ENCODE measurements at regions not wholly inside any gene's neighbourhood (a gene's known extent, or its start where the extent isn't known, plus 50 kb on each side); places are given as distances from the start of the nearest gene placed in this dataset.

- no peaks in the 10 kb centered on the region for H3K4me1 ChIP-seq
- no peak for DNase-seq
These were observed 123.1 kb upstream of the VRK1 start for GRCh38 chr14:96674121-96674520.

GRCh38 chr14:96676166-96676565 lies 121.0 kb upstream of the VRK1 start:
- intact Hi-C loops (cut with DNase I): no loop called here
- DNase-seq (no peak), ATAC-seq (no peak)
- Histone ChIP-seq H3K36me3 (no peaks in the 10 kb centered on the region), H3K4me1 (no peaks in the 10 kb centered on the region), H3K27me3 (peaks cover 0 to 5% (median 0%) of the 10 kb centered on the region in 9 donors), H3K4me3 (no peak overlapping the region), H3K27ac (no peak overlapping the region), H3K9me3 (no peaks in the 10 kb centered on the region)
- TF ChIP-seq CTCF (IDR thresholded peaks at IDR 0.05): no peak
- no peak for TF ChIP-seq POLR2A (IDR thresholded peaks at IDR 0.05)

More at GRCh38 chr14:96674121-96674520, 123.1 kb upstream of the VRK1 start:
- WGBS, 4 donors: 60 to 85% (median 79%) methylated on average over 3 of the region's 3 CpGs
- Histone ChIP-seq H3K36me3 (no peaks in the 10 kb centered on the region), H3K4me3 (no peak overlapping the region), H3K27ac (no peak overlapping the region), H3K9me3 (no peaks in the 10 kb centered on the region), H3K27me3 (peaks cover 0 to 11% (median 0%) of the 10 kb centered on the region in 9 donors)
- ATAC-seq: no peak
- no peak for TF ChIP-seq POLR2A (IDR thresholded peaks at IDR 0.05)
- no peak for TF ChIP-seq CTCF (IDR thresholded peaks at IDR 0.05)
- intact Hi-C loops (cut with DNase I): no loop called here

GRCh38 chr14:96681829-96682228 lies 115.4 kb upstream of the VRK1 start:
- 77 to 82% (median 78%) methylated on average over 7 of the region's 7 CpGs for WGBS, 4 donors
- H3K27ac ChIP-seq: no peak overlapping the region
- H3K36me3 ChIP-seq: no peaks in the 10 kb centered on the region
- no peak for ATAC-seq
- no peaks in the 10 kb centered on the region for H3K9me3 ChIP-seq
- H3K4me1 ChIP-seq: no peaks in the 10 kb centered on the region
- H3K4me3 ChIP-seq: no peak overlapping the region
- TF ChIP-seq POLR2A (IDR thresholded peaks at IDR 0.05) (no peak), CTCF (IDR thresholded peaks at IDR 0.05) (no peak)
- intact Hi-C loops (cut with DNase I): no loop called here
- peaks cover 0 to under 1% (median 0%) of the 10 kb centered on the region in 9 donors for H3K27me3 ChIP-seq
- DNase-seq: no peak

- no peaks in the 10 kb centered on the region for H3K9me3 ChIP-seq
- H3K36me3 ChIP-seq: no peaks in the 10 kb centered on the region
- no peak overlapping the region for H3K4me3 ChIP-seq
- DNase-seq (no peak), ATAC-seq (no peak)
- 51 to 63% (median 58%) methylated on average over 3 of the region's 3 CpGs for WGBS, 4 donors
- H3K27me3 ChIP-seq: peaks cover 0 to 3% (median 0%) of the 10 kb centered on the region in 9 donors
- H3K4me1 ChIP-seq: no peaks in the 10 kb centered on the region
- intact Hi-C loops (cut with DNase I): no loop called here
- TF ChIP-seq POLR2A (IDR thresholded peaks at IDR 0.05) (no peak), CTCF (IDR thresholded peaks at IDR 0.05) (no peak)
- no peak overlapping the region for H3K27ac ChIP-seq
These were observed 114.8 kb upstream of the VRK1 start for GRCh38 chr14:96682401-96682800.
